ENCODE measurements at regions not wholly inside any gene's neighbourhood (a gene's known extent, or its start where the extent isn't known, plus 50 kb on each side); places are given as distances from the start of the nearest gene placed in this dataset.

DNA sequence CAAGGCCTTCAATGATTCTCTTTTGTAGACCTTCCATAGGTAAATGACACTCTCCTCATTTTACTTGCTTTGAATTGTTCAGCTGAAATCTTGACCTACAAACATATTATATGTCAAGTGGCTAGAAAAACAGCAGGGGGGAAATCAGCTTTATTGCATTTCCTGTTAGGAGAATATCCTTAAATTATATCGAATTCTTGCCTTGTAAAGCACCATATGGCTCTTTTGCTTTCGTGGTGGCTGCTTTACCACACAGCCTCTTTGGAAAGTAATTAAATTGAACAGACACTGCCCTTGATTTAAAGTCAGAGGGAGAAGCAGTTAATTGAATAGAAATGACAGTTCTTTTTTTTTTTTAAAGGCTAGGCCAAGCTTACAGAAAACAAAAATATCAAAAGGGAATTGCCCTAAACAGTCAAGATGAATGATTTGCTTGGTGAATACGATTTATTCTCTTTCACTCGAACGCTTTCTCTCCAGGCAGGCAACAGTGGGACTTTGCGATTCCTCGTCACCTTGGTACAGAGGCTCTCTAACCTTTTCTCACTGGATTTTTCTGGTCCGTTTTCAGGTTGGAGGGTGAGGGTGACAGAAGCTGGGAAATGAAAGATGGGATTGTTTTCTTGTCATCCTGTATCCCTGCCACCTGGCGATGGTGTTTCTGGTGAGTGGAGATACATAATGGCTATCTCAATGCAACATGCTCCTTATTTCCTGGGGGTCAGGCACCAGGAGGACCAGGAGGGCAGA lies 126.0 kb downstream of the GATA3 start:
- Histone ChIP-seq H3K36me3 (no peaks in the 10 kb centered on the region), H3K4me3 (no peak overlapping the region), H3K27ac (no peak overlapping the region), H3K4me1 (no peaks in the 10 kb centered on the region), H3K27me3 (no peaks in the 10 kb centered on the region), H3K9me3 (no peaks in the 10 kb centered on the region)
- no peak for DNase-seq (ENCODE audit: low spot score)
- TF ChIP-seq, protein P1, sequence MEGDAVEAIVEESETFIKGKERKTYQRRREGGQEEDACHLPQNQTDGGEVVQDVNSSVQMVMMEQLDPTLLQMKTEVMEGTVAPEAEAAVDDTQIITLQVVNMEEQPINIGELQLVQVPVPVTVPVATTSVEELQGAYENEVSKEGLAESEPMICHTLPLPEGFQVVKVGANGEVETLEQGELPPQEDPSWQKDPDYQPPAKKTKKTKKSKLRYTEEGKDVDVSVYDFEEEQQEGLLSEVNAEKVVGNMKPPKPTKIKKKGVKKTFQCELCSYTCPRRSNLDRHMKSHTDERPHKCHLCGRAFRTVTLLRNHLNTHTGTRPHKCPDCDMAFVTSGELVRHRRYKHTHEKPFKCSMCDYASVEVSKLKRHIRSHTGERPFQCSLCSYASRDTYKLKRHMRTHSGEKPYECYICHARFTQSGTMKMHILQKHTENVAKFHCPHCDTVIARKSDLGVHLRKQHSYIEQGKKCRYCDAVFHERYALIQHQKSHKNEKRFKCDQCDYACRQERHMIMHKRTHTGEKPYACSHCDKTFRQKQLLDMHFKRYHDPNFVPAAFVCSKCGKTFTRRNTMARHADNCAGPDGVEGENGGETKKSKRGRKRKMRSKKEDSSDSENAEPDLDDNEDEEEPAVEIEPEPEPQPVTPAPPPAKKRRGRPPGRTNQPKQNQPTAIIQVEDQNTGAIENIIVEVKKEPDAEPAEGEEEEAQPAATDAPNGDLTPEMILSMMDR (IDR thresholded peaks at IDR 0.05) = no peak

DNA sequence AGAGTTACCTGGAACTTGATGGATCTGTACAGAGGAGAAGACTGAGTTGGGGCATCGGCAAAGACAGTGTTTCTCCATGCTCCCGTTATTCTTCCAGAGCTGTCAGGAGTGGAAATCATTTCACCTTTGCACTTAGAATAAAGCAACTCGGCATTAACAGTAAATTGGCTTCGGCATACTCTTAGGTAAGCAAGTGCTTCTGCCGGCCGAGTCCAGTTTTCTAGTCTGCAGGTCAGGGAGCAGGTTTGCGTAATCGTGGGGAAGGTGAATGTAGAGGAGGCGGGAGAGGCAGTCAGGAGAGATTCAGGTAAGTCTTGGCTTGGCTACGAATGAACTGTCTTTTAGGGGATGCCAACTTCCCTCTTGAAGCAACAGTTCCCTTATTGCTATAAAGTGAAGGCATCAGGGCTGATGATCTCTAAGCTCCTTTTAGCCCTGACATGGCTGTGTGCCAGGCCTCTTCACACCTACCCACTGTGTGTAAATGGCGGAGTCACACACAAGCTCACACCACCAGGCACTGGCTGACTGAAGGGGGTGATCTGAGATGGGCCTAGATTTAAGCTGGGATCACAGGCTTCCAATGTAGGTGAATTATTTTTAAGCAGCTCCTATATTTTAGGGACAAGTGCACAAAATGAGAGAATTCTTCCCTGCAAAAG lies 127.1 kb downstream of the GATA3 start:
- no peaks in the 10 kb centered on the region for H3K4me1 ChIP-seq
- TF ChIP-seq, protein P1 (IDR thresholded peaks at IDR 0.05) = no peak
- H3K36me3 ChIP-seq = no peaks in the 10 kb centered on the region
- no peak overlapping the region for H3K27ac ChIP-seq
- no peak for DNase-seq (ENCODE audit: low spot score)
- no peak overlapping the region for H3K4me3 ChIP-seq
- no peaks in the 10 kb centered on the region for H3K9me3 ChIP-seq
- no peaks in the 10 kb centered on the region for H3K27me3 ChIP-seq

DNA sequence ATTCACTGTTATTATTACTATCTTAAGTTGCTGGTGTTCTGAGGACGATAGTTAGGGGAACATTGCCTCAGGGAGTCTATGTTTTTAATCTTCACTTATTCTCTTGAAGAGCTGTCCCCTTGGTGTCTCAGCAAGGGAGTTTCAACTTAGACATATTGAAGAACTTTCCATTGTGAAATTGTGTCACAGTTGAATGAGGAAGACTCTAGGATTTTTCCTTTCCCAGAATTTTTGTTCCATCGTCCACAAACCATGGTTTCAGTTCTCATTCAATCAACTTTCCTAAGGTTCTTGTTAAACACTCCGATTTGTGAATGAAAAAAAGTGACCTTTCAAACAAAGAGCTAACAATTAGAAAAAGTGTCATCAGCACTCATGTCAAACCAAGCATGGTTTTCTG lies 128.3 kb downstream of the GATA3 start:
- no peak overlapping the region for H3K4me3 ChIP-seq

DNA sequence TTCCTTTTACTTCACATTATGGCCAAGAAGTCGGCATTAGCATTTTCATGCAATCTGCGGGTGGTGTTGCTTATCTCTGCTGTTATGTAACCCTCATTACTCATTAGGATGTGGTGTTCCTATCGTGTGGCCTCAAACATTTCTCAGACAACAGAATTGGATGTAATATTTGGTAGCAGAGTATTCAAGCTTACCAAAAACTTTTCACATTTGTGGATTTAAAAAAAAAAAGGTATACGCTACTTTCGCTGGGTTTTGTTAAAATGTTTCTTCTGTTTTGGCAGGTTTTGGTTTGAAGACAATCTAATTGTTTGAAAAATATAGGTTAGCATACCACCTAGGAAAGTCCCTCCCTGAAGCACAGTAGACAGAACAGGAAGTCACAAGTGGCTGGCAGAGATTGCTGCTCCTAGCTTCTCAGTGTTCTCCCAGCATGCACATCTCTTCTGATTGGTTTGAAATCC lies 128.8 kb downstream of the GATA3 start:
- Histone ChIP-seq H3K4me1 (no peaks in the 10 kb centered on the region), H3K27me3 (no peaks in the 10 kb centered on the region), H3K4me3 (no peak overlapping the region), H3K27ac (no peak overlapping the region), H3K9me3 (no peaks in the 10 kb centered on the region), H3K36me3 (no peaks in the 10 kb centered on the region)
- no peak for DNase-seq (ENCODE audit: low spot score)
- TF ChIP-seq, protein P1 (IDR thresholded peaks at IDR 0.05) = no peak

More for the DNA sequence above, 128.3 kb downstream of the GATA3 start:
- Histone ChIP-seq H3K27me3 (no peaks in the 10 kb centered on the region), H3K27ac (no peak overlapping the region), H3K9me3 (no peaks in the 10 kb centered on the region), H3K36me3 (no peaks in the 10 kb centered on the region), H3K4me1 (no peaks in the 10 kb centered on the region)
- TF ChIP-seq, protein P1 (IDR thresholded peaks at IDR 0.05) = no peak
- no peak for DNase-seq (ENCODE audit: low spot score)

DNA sequence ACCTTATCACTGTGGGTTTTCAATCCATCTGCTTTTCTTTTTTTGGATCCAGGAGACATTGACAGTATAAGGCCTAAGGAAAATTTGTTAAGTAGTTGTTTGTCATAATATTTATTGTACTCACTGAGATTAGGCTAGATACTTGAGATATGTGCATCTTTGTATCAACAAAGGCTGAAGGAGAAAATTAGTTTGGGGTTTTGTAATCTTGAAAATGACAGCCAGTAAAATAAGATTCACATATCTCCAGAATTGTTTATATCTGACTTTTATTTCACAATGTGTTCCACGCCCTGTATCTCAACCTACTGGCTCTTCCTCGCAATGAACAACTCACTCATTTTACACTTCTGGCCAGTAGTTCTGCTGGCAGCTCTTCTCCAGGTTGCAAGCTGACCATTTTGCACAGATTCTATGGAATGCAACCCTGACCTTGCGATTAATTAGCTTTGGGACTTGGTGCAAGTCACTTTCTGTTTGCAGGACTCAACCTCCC lies 132.7 kb downstream of the GATA3 start:
- no peaks in the 10 kb centered on the region for H3K27me3 ChIP-seq
- no peaks in the 10 kb centered on the region for H3K9me3 ChIP-seq
- H3K27ac ChIP-seq = no peak overlapping the region
- no peaks in the 10 kb centered on the region for H3K36me3 ChIP-seq
- no peak for DNase-seq (ENCODE audit: low spot score)
- H3K4me1 ChIP-seq = no peaks in the 10 kb centered on the region
- TF ChIP-seq, protein P1 (IDR thresholded peaks at IDR 0.05) = no peak
- H3K4me3 ChIP-seq = no peak overlapping the region

Measured in right atrium auricular region (tissue), 2 donors.